HCT116 (cell line): ENCODE measurements at regions not wholly inside any gene's neighbourhood (a gene's known extent, or its start where the extent isn't known, plus 50 kb on each side); places are given as distances from the start of the nearest gene placed in this dataset.

ENCODE experiments used
- CTCF ChIP-seq, 3 experiments: fragments of 200-600 bp in 1 of 3; sonication (generic) in 1 of 3; IDR thresholded peaks in 2 of 3; conservative IDR thresholded peaks in 1 of 3; 2 replicates each; pipeline ENCODE4 v1.5.1; 2012 to 2017; ENCODE audit warnings: low read depth in 2 of 3, low read length in 2 of 3, antibody characterized with exemption in 1 of 3, borderline replicate concordance in 1 of 3, control low read depth in 1 of 3, mild to moderate bottlenecking in 1 of 3, mixed read lengths in 1 of 3, mixed run types in 1 of 3, moderate library complexity in 1 of 3; ENCODE audit not compliant: insufficient read depth in 1 of 3
- ELF1 ChIP-seq: IDR thresholded peaks from 2 replicates; pipeline ENCODE4 v1.6.1; 2012; ENCODE audit warnings: low read depth, borderline replicate concordance
- REST ChIP-seq: IDR thresholded peaks from 2 replicates; pipeline ENCODE4 v1.6.1; 2012; ENCODE audit warnings: low read depth
- SRF ChIP-seq: IDR thresholded peaks from 2 replicates; pipeline ENCODE4 v1.6.1; 2012; ENCODE audit warnings: low read depth

- TF ChIP-seq CTCF (IDR thresholded peaks at IDR 0.05 in 2 of 3, conservative IDR thresholded peaks at IDR 0.05 in 1 of 3; ENCODE audit: borderline replicate concordance in 1 of 3, insufficient read depth in 1 of 3, low read depth in 2 of 3, low read length in 2 of 3) = no peak
- TF ChIP-seq REST = no peak
- no peak for TF ChIP-seq SRF
- TF ChIP-seq ELF1 = no peak
These were observed 54.9 kb upstream of the IRF2 start for GRCh38 chr4:184529283-184529682.
